ENCODE measurements at regions not wholly inside any gene's neighbourhood (a gene's known extent, or its start where the extent isn't known, plus 50 kb on each side); places are given as distances from the start of the nearest gene placed in this dataset.

DNA sequence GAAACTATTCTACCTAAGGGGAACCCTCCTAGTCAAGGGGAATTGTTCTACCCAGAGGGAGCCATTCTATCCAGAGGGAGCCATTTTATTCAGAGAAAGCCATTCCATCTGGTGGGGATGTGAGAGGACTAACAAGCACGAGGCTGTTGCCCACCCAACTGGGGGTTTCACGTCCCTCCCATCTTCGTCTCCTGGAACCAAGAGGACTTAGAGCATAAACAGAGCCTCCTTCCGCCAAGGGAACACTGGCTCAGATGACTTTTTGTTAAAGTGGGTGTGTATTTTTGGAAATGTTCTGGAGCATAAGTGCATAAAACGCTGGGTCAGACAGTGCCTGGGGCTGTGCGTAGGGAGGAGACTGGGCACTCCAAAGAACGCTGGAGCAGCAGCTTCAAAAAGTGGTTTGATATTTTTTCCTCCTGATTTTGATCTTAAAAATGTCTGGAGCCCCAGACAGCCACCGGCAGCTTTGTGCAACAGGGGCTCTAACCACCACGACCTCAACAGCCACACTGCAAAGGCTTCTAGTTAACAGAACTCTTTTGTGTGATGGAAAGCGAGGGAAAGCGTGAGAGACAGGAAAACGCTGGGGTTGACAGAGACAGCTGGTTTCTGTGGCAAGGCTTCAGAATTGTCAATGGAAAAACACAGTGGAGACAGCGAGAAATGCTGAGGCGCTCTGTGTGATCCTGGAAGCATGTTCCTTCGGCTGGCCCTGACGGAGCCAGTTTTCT is 363.6 kb upstream of the CAMK1G start:
- DNase-seq (ENCODE audit: low spot score), result no peak

DNA sequence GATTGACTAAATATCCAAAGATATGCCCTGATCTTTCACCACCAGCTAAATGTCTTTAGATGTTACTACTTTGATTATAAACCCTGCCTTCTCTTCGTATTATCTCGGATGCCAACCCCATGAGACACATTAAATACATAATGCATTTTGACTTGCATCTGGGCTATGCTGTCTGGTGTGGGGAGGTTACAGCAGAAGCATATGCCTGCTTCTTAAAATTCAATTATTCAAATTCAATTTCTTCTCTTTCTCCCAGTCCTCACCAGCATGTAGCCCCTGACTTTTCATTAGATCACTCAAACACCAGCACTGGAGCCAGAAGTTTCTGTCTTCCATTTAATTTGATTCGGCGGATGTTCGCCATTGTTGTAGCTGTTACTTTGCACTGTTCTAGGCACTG is 360.7 kb upstream of the CAMK1G start:
- DNase-seq (ENCODE audit: low spot score), result no peak

DNA sequence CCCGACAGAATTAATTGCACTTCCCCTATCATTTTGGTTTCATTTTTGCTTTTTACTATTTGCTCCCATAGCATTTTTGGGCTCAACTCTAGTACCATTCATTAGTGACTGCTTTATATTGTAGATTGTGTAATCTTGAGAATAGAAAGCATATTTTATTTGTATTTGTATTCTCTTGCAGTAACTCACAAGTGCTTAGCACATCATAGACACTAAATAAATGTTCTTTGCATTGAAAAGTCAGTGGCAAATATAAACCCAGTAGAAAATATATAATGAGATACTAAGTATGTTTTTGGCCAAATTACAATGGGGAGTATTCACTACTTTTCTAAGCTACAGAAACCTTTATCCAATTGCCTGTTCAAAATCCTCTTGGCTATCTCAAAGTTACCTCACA is 359.7 kb upstream of the CAMK1G start:
- DNase-seq (ENCODE audit: low spot score), result no peak

DNA sequence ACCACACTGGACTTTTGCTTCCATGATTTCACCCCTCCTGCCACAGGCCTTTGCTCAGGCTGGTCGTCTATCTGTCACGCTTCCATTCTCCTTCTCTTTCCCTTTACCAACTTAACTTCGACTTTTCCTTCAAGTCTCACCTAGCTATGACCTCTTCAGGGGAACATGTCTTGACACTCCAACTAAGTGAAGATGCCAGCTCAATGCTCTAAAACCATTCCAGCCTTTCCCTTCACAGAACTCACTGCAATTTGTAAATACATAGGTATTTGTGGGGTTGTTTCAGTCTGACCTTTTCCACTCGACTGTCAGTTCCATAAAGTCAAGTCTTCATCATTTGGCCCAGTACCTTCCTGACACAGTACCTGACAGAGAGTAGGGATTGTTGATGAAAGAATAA is 358.6 kb upstream of the CAMK1G start:
- DNase-seq (ENCODE audit: low spot score), result no peak

DNA sequence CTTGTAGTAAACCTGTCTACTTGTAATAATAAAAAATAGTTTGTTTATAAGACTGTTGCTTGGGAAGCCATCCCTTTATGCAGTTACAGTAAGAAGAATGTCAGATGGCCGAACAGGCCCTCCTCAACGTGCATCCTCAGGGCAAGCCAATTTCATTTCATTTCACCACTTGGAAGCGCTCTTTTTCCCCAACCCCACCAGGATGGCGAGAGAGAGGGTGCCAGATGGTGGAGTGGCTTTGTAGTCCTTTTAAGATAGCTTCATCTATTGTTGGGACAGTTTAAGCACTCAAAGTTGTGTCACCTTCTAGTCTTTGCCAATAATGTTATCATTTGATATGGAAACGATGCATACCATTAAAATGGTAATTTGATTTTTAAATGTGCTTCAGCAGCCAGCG is 356.3 kb upstream of the CAMK1G start:
- no peak for DNase-seq (ENCODE audit: low spot score)

DNA sequence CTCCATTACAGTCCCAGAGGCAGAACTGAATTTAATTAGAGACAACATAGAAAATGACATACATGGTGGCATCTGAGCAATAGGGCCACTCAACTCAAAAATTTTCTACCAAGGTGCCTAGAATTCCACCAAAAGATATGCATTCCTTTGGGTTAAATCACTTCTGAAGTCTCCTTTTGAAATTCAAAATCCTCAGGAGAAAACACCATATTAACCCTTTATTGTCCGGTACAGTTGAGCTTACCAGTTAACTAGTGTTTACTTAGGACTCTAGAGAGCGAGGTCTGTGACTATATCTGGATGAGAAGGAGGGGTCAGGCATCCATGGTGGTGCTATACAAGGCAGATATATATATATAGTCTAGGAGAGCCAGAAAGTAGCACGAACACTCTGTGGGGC is 355.6 kb upstream of the CAMK1G start:
- no peak for DNase-seq (ENCODE audit: low spot score)

DNA sequence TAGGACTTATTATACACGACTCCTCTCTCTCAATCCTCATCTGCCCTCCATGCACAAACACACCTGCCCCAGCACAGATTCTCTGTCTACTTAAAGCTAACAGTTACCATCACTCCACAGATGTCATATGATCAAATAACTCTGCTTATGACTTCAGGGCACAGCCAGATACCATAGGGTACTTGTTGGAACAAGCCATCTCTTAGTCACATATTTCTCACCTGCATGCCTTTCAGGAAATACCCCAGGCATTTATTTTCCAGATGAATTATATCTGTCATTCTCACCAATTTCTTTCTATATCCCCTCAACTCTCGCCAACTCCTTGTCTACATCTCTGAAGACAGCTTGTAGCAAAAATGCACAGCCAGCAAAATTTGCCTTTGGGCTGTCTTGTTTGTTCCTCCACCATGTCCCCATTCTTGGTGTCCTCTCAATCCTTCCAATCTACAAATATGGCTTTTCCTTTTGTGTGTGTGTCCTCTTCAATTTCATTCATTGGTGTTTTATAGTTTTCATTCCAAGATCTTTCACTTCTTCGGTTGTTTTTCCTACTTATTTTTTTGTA is 353.9 kb upstream of the CAMK1G start:
- DNase-seq (ENCODE audit: low spot score), result no peak

DNA sequence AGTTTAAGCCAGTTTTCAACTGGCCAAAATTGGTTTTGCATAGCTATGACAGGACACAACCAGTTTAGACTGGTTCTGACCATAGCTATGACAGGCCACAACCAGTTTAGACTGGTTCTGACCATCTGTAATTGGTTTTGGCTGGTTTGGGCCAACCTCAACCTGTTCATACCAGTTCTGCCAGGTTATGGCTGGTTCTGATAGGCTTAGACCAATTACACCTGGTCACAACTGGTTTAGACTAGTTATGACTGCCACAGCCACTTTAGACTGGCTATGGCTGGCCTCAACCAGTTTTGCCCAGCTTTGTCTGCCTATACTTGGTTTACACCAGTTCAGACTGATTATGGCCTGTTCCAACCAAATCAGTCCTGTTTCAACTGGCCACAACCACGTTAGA is 353.2 kb upstream of the CAMK1G start:
- DNase-seq (ENCODE audit: low spot score), result no peak

DNA sequence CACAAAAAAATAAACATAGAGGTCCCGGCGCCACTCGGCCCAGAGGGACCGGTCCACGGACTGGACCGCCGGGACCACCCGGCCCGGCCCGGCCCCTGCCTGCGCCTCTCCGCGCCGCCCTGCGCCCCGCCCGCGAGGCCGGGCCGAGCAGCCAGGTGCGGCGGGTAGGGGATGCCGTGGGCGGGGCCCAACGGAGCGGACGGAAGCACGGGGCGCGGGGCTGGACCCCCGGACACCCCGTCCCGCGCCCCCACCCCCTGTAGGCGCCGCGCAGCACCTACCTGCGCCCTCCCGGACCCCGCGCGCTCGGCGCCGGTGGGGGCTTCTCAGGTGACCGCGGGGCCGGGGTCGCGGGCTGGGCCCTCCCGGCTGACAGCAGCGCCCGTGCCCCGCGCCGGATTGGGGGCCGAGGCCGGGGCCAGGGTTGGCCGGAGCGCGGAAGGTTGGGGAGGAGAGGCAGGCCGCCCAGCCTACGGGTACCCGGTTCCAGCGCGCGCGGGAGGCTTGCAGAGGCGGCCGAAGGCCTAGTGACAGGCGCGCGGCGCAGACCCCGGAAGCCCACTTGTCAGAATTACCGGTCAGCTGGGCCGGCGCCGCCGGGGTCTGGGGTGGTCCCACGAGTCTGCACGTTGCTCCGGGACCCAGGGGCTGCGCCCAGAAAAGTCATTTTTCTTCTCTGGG is 351.9 kb upstream of the CAMK1G start:
- no peak for DNase-seq (ENCODE audit: low spot score)

DNA sequence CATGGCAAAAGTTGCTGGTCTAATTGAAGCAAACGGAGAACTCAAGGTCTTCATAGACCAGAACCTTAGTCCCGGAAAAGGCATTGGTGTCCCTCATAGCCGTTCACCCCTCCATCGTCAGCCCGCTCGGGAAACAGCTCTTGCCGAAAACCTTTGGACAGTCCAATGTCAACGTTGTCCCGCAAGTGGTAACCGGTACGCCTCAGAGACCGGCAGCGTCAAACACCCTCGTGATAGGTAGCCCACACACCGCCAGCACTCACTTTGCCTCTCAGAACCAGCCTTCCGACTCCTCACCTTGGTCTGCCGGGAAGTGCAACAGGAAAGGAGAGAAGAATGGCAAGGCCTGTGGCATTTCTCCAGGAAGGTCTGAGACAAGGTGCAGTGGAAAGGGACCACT is 351.3 kb upstream of the CAMK1G start:
- DNase-seq (ENCODE audit: low spot score), result no peak

DNA sequence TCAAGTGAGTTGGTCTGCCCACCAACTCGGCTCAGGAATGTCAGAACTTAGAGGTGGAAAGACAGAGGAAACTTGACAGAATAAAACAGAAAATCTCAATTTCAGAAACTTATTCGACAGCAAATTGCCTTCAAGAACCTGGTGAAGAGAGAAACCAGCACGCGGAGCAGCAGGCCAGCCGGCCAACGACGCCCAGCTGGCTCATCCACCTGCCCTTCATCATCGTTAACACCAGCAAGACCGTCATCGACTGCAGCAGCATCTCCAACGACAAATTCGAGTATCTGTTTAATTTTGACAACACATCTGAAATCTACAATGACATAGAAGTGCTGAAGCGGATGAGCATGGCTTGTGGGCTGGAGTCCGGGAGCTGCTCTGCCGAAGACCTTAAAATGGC is 350.8 kb upstream of the CAMK1G start:
- no peak for DNase-seq (ENCODE audit: low spot score)

DNA sequence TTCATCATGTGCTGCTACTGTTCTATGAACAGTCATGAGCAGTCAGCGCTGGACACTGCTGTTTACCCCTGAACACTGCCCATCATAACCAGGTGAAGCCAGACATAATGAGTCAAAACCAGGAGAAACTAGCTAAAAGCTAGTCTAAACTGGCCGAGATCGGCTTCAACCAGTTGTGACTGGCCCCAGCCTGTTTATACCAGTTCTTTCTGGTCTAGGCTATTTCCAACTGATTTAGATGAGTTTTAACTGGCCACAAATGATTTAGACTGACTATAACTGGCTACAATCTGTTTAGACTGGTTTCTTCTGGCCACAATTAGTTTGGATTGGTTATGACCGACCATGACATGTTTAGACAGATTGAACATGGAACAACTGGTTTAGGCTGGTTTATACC is 348.3 kb upstream of the CAMK1G start:
- no peak for DNase-seq (ENCODE audit: low spot score)

DNA sequence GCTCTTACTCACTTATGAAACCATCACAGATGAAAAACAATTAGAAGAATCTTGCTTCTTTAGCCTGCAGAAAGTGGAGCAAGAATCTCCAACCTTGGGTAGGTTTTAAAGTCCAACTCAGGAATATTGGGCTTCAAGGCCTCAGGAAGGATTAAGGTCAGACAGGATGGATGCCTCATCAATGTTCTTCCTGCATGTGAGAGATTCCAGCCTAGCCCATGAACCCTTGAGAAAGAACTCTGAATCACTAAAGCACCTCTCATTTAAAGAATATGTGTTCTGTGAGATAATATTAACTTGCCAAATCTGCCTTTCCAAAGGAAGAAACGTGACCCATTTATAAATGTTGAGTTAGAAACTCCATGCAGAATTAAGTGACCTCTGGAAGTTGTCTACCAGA is 345.2 kb upstream of the CAMK1G start:
- no peak for DNase-seq (ENCODE audit: low spot score)

DNA sequence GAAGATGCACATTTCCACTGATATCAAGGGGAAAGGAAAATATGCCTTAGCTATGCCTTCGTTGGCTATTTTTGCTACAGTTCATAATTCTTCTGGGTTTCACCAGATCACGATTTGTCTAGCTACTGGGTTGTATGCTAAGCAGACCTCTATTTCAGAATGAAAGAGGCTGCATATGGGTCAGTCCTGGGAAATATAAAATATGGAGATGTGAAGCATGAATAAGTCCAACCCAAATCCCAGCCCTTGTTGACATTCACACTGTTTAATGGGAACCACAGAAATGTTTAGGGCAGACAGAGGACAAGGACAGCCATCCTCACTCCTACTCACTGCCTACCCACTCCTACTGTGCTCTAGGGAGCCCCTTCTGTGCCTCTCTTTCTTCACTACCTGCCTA is 343.2 kb upstream of the CAMK1G start:
- DNase-seq (ENCODE audit: low spot score), result no peak

DNA sequence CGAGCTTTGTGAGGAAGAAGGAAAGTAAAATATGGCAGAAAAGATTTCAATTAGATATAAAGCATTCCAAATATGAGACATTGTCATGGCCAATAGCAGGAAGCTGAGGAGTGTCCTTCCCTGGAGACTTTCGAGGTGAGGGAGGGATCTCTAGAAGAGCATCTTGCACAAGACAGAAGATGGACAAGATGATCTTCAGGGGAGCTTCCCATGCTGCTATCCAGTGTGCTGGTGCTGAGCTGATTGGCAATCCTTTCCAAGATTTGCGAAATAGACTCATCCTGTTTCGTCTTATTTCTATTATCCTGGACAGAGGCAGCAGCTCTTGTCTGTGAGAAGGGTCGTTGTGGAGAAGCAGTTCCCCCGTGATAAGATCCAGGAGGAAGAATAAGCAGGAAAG is 342.0 kb upstream of the CAMK1G start:
- no peak for DNase-seq (ENCODE audit: low spot score)

DNA sequence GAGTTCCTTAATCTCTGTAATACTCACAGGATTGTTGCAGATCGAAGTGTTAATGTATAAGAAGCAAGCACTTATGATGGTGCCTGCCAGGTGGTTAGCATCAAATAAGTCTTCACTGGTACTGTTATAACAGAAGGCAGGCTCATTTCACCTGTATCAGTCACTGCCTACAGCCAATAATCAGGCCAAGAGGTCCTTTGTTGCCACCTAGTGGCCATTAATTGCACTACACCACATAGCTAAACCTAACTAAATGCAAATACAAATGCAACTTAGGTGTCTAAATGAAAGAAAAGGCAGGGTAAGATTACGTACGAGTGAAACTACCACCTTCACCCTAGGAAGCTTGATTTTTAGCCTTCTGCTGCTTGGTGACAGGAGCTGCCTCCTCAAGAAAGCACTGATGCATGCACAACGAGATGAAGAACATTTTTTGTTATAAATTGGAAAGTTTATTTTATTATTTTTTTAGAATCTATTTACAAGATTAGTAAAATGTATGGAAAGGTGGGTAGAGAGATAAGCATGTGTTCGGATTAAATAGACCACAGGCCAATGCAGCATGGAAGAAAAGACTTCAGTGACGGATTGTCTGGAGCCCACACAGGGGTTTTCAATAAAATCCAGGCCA is 334.8 kb upstream of the CAMK1G start:
- DNase-seq (ENCODE audit: low spot score), result peak; percentile 88

DNA sequence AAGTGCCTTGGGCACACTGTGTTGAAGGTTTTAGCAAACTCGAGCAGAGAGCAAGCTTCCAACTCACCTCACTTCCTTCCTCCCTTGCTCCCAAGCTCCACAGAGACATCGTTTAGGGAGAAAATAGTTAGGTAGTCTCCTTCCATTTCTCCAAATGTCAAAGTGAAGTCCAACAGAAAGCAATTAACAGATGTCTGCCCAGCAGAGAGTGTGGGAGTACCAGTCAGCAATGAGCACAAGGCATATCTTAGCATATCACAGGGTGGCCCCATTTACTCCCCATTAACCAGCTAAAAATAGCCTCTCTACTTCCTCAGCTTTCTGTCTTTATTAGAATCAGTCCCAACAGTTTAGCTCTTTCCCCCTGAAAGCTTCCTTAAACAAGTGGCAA is 334.2 kb upstream of the CAMK1G start:
- no peak for DNase-seq (ENCODE audit: low spot score)

DNA sequence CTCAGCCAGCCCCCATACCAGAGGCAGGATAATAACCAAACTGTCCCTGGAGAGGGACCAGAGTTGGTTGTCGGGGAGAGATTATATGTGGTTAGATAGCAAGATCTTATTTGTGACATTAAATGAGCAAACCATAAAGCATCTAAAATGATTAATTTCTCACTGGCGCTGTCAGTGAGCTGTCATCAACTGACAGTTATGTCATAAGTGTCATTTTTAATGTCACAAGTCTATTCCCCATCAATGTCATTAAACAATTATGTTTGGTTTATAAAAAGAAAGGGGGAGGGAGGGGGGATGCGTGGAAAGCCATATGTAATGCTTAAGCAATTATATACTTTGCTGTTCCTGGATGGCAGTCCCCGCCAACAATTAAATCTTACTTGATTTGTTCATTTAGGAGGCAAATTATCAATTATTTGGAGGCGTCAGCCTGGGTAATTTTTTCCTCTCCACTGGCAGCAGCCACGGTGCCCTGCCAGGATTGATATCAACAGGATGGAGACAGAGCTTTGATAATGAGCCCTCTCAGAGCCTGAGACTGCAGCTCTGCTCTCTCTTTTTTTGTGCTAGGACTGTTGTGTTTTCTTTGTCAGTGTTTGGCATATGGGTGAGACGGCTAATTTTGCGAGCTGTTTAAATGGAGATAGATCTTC is 333.6 kb upstream of the CAMK1G start:
- DNase-seq (ENCODE audit: low spot score), result no peak

DNA sequence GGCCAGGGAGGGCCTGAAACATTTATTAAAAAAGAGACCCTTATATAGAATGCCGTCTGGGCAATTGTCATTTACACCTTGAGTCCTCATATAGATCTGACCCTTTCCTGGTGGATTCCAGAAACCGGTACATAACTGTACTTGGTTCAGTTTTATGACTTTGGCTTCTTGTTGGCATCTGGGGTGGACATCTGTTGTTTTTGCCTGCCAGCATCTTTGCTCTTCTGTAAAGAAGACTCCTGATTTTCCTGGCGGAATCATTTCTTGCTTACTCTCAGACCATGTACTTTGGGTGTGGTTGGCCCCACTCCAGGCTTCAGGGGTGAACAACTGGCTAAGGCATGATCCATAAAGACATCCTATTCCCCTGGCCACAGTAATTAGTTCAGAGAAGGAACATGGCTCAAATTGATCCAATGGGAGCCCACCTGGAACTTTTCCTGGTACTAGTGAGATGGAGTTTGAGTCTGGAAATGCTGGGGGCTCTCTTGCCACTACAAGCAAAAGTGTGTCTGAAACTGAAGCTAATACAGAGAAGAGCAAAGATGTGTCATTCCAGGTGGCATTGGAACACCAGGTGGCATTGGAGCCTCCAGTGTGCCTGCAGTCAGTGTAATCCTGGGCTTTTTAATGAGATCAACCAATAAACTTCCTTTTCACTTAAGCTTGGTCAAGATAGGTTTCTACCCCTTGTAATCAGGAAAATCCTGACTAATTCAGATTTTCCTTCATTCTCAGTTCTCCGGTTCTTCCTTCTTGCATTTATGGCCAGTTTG is 332.5 kb upstream of the CAMK1G start:
- DNase-seq (ENCODE audit: low spot score), result no peak

DNA sequence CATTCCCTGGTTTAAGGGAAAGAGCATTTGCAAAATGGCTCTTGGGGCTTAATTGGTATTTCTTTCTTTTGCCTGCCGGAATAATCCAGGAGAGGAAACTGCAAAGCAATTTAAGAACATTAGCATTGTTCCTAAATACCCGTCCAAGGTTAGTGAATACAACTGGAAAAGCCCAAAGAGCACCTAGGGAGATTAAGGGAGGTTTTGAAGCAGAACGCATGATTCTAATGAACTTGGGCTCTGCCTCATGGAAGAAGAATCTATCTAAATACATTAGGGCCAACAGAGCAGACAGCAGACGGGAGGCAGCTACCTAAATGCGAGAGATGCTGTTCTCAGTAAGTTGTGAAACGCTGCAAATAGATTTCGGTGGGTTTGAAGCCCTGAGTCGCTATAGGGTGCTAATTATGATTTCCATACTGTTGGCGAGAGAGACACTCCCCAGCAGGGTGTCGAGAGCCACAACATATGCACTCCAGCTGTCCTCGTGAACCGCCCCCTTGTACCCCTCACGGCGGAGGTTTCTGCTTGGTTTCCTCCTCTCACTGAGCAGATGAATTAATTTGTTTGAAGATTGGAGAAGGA is 326.7 kb upstream of the CAMK1G start:
- no peak for DNase-seq (ENCODE audit: low spot score)

DNA sequence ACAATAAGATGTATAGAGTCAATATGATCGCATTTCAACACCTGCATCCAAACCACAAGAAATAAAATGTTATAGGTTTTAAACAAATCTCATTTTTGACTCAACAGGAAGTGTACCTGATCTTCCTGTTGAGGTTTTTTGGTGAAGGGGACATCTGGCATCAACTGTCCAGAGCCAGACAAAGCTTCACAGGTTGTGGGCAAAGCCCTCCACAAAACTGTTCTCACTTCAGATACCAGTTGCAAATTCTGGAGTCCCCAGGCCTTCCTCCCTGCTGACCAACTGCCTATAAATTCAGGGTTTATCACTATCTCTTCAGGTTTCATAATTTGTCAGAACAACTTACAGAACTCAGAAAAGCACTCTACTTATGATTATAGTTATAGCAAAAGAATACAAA is 326.1 kb upstream of the CAMK1G start:
- no peak for DNase-seq (ENCODE audit: low spot score)

Measured in HT-29 (cell line).